Thyroid gland (tissue), 4 donors: ENCODE measurements at regions not wholly inside any gene's neighbourhood (a gene's known extent, or its start where the extent isn't known, plus 50 kb on each side); places are given as distances from the start of the nearest gene placed in this dataset.

ENCODE experiments used
- DNase-seq, 2 donors: peaks; one replicate each; pipeline ENCODE4 v3.0.0-alpha.2; 2019
- H3K27ac ChIP-seq, 3 donors: fragments of 200-600 bp; sonication (generic); 1 replicate in 2 of 3; 2 replicates in 1 of 3; pipeline ENCODE4 v1.5.1; 2016 to 2019; ENCODE audit warnings: mild to moderate bottlenecking in 1 of 3, moderate library complexity in 1 of 3
- H3K27me3 ChIP-seq: fragments of 200-600 bp; sonication (generic); one replicate; pipeline ENCODE4 v1.5.1; 2019
- H3K36me3 ChIP-seq, 2 donors: fragments of 200-600 bp; sonication (generic); one replicate each; pipeline ENCODE4 v1.5.1; 2016 to 2019
- H3K4me1 ChIP-seq, 2 donors: fragments of 200-600 bp; sonication (generic); one replicate each; pipeline ENCODE4 v1.5.1; 2017 to 2019
- H3K4me3 ChIP-seq, 3 donors: fragments of 200-600 bp; sonication (generic); replicated peaks in 1 of 3; 1 replicate in 2 of 3; 2 replicates in 1 of 3; pipeline ENCODE4 v1.5.1; 2016; ENCODE audit warnings: mild to moderate bottlenecking in 1 of 3
- H3K9me3 ChIP-seq: fragments of 200-600 bp; sonication (generic); one replicate; pipeline ENCODE4 v1.5.1; 2017
- POLR2A ChIP-seq, 2 donors: fragments of 450-650 bp; IDR thresholded peaks; one replicate each; pipeline ENCODE4 v1.6.1; 2017; ENCODE audit warnings: antibody characterized with exemption in 2 of 2, mild to moderate bottlenecking in 2 of 2, moderate library complexity in 1 of 2
- WGBS, 2 donors: methylation state at CpG; one replicate each; pipeline ENCODE4 v1.1.5; 2017; 5-methylcytosine and 5-hydroxymethylcytosine counted together
- intact Hi-C: fragments of 100-400 bp; cut with DNase I; formaldehyde crosslinking; loops from one replicate; pipeline ENCODE4 v1.15.1; 2023
- TF ChIP-seq, protein P1 (sequence below), 6 experiments: fragments of 200-600 bp in 3 of 6; fragments of 450-650 bp in 3 of 6; sonication (generic) in 3 of 6; IDR thresholded peaks; one replicate each; pipeline ENCODE4 v1.5.1; 2016 to 2019; ENCODE audit warnings: antibody characterized with exemption in 6 of 6, mild to moderate bottlenecking in 2 of 6, inconsistent platforms in 1 of 6, moderate library complexity in 1 of 6

DNA sequence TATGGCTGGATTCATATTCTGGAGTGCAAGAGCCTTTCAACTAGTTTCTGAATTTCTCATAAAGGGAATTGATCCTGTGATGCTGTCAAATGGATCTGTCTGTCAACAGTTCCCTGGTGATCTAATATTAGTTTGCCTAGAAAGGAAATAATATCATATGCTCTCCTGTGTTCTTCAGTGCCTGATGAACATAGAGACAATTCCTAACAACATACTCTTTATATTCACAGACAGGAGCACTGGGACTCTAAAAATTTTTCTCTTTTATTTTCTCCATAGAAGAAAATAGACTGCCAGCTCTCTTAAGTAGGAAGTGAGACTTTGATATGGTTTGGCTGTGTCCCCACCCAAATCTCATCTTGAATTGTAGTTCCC lies 259.7 kb downstream of the TMX3 start:
- TF ChIP-seq POLR2A (IDR thresholded peaks at IDR 0.05), result no peak
- TF ChIP-seq, protein P1, sequence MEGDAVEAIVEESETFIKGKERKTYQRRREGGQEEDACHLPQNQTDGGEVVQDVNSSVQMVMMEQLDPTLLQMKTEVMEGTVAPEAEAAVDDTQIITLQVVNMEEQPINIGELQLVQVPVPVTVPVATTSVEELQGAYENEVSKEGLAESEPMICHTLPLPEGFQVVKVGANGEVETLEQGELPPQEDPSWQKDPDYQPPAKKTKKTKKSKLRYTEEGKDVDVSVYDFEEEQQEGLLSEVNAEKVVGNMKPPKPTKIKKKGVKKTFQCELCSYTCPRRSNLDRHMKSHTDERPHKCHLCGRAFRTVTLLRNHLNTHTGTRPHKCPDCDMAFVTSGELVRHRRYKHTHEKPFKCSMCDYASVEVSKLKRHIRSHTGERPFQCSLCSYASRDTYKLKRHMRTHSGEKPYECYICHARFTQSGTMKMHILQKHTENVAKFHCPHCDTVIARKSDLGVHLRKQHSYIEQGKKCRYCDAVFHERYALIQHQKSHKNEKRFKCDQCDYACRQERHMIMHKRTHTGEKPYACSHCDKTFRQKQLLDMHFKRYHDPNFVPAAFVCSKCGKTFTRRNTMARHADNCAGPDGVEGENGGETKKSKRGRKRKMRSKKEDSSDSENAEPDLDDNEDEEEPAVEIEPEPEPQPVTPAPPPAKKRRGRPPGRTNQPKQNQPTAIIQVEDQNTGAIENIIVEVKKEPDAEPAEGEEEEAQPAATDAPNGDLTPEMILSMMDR (IDR thresholded peaks at IDR 0.05), result no peak
- Histone ChIP-seq H3K4me1 (no peaks in the 10 kb centered on the region), H3K36me3 (no peaks in the 10 kb centered on the region), H3K4me3 (no peak overlapping the region), H3K27me3 (no peaks in the 10 kb centered on the region), H3K9me3 (no peaks in the 10 kb centered on the region), H3K27ac (no peak overlapping the region)
- no peak for DNase-seq
- intact Hi-C loops, result no loop called here

DNA sequence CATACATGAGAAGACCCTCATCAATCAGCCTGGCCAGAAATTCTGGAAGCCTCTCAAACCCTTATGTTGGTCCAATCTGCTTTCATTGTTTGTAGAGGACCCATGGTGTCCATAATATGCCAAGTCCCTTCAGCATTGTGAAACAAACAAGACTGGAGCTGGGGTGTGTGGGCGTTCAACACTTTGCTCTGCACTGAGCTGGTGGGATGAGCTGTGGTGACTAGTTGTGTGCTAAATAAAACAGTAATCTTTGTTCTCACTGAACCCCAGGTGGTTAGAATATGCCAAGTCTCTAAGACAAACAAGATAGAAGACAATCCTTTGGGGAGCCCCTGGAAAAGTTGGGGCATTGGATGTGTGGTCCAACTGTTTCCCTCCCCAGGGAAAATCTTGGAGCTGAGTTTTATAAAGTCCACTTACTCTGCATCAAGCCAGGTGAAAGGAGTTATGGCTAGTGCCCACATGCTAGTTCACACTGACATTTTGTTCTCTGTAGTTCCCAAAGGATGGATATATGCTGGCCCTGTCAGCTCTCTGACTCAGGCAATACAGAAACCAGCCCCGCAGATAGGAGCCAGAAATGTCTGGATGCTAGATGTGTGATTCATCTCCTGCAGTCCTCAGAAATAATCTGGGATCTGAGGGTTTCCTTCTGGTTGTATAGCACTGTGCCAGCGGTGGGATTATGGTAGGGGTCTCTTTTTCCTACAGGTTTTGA lies 260.2 kb downstream of the TMX3 start:
- Histone ChIP-seq H3K27me3 (no peaks in the 10 kb centered on the region), H3K36me3 (no peaks in the 10 kb centered on the region), H3K4me1 (no peaks in the 10 kb centered on the region), H3K27ac (no peak overlapping the region), H3K4me3 (no peak overlapping the region), H3K9me3 (no peaks in the 10 kb centered on the region)
- TF ChIP-seq, protein P1 (IDR thresholded peaks at IDR 0.05), result no peak
- no peak for TF ChIP-seq POLR2A (IDR thresholded peaks at IDR 0.05)
- DNase-seq, result no peak
- intact Hi-C loops, result no loop called here
- WGBS, 2 donors, result 48 to 57% methylated on average over 3 of the region's 3 CpGs

DNA sequence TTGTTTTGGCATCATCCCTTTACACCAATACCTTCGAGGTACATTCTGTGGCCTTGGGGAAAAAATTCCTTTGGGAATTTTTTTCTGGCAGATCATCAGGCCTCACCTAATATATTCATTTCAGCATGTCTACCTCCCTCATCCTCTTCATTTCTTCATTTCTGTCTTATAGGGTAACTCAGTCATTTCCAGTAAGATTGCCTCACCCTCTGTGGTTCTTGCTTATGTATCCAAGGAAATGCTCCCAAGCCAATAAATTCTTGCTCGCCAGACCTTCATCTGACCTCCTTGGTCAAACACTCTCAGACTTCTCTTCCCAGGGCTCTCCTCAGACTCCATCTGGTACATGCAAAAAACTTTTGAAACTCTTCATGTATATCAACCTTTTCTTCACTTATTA lies 265.6 kb downstream of the TMX3 start:
- WGBS, 2 donors, result 86 to 89% methylated on average over 2 of the region's 2 CpGs
- H3K27me3 ChIP-seq, result no peaks in the 10 kb centered on the region
- intact Hi-C loops, result no loop called here
- no peak for DNase-seq
- no peak for TF ChIP-seq POLR2A (IDR thresholded peaks at IDR 0.05)
- TF ChIP-seq, protein P1 (IDR thresholded peaks at IDR 0.05), result no peak
- no peak overlapping the region for H3K27ac ChIP-seq
- H3K4me3 ChIP-seq, result no peak overlapping the region
- no peaks in the 10 kb centered on the region for H3K4me1 ChIP-seq
- H3K9me3 ChIP-seq, result no peaks in the 10 kb centered on the region
- H3K36me3 ChIP-seq, result no peaks in the 10 kb centered on the region

DNA sequence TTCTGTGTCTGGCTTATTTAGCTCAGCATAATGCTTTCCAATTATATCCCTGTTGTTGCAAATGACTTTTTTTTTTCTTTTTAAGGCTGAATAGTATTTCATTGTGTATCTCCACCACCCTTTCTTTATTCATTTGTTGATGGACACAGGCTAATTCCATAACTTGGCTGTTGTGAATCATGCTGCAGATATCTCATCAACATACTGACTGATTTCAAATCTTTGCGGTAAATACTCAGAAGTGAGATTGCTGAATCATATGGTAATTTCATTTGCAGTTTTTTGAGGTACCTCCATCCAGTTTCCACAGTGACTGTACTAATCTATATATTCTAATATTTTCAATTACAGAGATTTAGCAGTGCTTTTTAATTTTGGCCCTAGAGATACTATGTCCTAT lies 266.2 kb downstream of the TMX3 start:
- Histone ChIP-seq H3K4me1 (no peaks in the 10 kb centered on the region), H3K4me3 (no peak overlapping the region), H3K27ac (no peak overlapping the region), H3K9me3 (no peaks in the 10 kb centered on the region), H3K36me3 (no peaks in the 10 kb centered on the region), H3K27me3 (no peaks in the 10 kb centered on the region)
- 98 to 100% methylated on average over 1 of the region's 1 CpG for WGBS, 2 donors
- intact Hi-C loops, result no loop called here
- TF ChIP-seq, protein P1 (IDR thresholded peaks at IDR 0.05), result no peak
- TF ChIP-seq POLR2A (IDR thresholded peaks at IDR 0.05), result no peak
- no peak for DNase-seq

DNA sequence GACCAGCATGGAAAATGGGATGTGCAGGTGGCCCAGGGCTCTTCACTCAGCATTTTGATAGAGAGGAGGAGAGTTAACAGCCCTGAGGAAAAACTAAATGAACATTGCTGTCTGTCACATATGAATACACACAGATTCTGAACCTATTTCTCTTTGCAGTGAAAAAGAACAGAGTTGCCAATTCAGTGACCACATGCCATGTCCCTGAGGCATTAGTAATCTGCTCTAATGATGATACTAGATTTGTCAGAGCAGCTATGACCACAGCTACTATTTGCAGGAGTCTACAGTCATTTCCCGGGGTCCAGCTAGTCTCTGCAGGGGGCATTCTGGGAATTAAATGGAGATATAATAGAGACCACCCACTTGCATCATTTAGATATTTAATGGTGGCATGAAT lies 267.6 kb downstream of the TMX3 start:
- TF ChIP-seq, protein P1 (IDR thresholded peaks at IDR 0.05), result no peak
- TF ChIP-seq POLR2A (IDR thresholded peaks at IDR 0.05), result no peak
- Histone ChIP-seq H3K9me3 (no peaks in the 10 kb centered on the region), H3K4me3 (no peak overlapping the region), H3K27ac (no peak overlapping the region), H3K36me3 (no peaks in the 10 kb centered on the region), H3K4me1 (no peaks in the 10 kb centered on the region), H3K27me3 (no peaks in the 10 kb centered on the region)
- no peak for DNase-seq
- intact Hi-C loops, result no loop called here
- WGBS, 2 donors, result 56 to 78% methylated on average over 1 of the region's 1 CpG
